GM19467 (cell line): ENCODE measurements at regions not wholly inside any gene's neighbourhood (a gene's known extent, or its start where the extent isn't known, plus 50 kb on each side); places are given as distances from the start of the nearest gene placed in this dataset.

Experiments used
- ATAC-seq: cut with Tn5 transposase; IDR thresholded peaks from one replicate; pipeline ENCODE4 v1.9.1; 2021; ENCODE audit warnings: mild to moderate bottlenecking, moderate library complexity; ENCODE audit not compliant: unreplicated experiment

DNA sequence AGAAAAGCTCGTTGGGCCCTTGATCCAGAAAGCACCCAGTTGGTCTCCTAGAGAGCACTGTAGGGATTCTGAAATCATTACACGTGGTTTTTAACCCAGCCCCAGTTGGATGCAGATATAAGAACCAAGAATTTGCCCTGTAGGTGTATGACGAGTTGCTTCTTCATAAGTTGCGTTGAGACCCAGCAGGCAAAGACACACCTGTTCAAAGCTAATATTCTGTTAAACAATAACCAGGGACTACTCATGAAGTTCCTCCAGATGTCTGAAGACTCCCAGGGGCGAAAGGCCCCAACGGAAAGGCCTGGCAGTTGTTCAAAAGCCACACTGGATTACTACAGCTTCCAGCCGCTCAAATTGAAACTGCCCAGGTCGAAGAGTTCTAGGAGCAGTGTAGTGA, 88.6 kb upstream of the HNRNPU start:
- peak; percentile 96 for ATAC-seq

- peak; percentile 3 for ATAC-seq
These were observed 88.1 kb upstream of the HNRNPU start for GRCh38 chr1:244952280-244952933.

DNA sequence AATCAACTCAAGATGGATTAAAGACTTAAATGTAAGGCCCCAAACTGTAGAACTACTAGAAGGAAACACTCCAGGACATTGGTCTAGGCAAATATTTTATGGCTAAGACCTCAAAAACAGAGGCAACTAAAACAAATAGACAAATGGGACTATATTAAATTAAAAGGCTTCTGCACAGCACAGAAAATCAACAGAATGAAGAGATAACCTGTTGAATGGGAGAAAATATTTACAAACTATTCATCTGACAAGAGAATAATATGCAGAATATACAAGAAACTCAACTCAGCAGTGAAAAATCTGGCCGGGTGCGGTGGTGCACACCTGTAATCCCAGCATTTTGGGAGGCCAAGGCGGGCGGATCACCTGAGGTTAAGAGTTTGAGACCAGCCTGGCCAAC, 84.1 kb upstream of the HNRNPU start:
- no peak for ATAC-seq

DNA sequence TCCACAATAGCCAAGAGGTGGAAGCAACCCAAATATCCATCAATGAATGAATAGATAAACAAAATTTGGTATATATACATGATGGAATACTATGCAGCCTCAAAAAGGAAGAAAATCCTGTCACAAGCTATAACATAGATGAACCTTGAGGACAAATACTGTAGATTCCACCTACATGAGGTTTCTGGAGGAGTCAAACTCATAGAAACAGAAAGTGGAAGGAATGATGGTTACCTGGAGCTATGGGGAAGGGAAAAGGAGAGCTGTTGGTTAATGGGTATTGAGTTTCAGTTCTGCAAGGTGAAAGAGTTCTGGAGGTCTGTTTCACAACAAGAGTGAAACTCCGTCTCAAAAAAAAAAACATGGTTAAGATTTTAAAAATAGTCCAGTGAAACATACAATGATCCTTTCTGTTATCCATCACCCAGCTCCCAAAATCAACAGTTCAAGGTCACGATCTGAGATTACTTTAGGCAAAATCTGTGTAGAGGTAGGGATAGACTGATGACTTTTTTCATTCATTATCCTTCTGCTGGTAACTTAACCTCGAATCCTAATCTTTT, 80.8 kb upstream of the HNRNPU start:
- ATAC-seq, result peak; percentile 78

- peak; percentile 67 for ATAC-seq
These were observed 76.8 kb upstream of the HNRNPU start for GRCh38 chr1:244941121-244941520.

DNA sequence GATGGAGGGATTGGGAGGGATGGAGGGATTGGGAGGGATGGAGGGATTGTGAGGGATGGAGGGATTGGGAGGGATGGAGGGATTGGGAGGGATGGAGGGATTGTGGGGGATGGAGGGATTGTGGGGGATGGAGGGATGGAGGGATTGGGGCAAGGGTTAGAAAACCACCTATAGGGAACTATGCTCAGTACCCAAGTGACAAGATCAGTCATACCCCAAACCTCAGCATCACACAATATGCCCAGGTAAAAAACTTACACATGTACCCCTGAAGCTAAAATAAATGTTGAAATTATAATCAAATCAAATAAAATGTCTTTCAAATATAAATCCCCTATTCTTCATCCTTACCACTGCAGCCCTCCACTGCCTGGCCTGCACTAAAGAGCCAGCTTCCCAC, 72.8 kb upstream of the HNRNPU start:
- ATAC-seq, result no peak

DNA sequence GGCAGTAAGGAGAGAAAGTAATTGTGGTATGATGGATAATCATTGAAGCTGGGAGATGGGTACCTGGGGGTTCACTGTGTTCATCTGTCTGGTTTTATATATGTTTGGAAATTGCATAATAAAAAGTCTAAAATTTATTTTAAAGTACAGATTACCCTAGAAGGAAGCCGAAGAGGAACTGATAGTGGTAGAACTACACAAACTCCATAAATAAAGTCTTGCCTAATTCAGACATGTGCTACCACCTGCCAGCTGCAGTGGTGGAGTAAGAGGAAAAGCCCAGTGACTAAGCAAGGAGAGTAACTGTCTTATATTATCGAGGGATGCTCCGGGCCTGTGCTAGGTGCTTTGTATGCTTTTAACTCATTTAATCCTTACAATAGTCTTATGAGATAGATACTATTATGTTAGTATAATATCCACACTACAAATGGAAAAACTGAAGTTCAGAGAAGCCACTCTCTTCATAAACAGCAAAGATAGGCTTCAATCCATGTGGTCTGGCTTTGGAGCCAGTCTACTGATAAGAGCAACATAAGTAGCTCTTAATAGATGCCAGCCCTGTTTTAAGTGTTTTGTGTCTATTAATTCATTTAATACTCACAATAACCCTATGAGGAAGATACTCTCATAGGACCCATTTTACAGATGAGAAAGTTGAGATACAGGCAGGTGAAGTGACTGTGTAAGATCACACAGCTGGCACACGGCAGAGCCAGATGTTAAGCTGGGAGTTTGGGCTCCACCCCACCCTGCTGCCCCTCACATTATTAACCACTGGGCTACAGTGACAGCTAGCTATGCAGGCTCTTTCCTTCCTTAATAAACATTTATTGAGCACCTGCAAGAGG, 56.8 kb upstream of the HNRNPU start:
- peak; percentile 53 for ATAC-seq

GRCh38 chr1:244919320-244920282, 55.3 kb upstream of the HNRNPU start:
- no peak for ATAC-seq

DNA sequence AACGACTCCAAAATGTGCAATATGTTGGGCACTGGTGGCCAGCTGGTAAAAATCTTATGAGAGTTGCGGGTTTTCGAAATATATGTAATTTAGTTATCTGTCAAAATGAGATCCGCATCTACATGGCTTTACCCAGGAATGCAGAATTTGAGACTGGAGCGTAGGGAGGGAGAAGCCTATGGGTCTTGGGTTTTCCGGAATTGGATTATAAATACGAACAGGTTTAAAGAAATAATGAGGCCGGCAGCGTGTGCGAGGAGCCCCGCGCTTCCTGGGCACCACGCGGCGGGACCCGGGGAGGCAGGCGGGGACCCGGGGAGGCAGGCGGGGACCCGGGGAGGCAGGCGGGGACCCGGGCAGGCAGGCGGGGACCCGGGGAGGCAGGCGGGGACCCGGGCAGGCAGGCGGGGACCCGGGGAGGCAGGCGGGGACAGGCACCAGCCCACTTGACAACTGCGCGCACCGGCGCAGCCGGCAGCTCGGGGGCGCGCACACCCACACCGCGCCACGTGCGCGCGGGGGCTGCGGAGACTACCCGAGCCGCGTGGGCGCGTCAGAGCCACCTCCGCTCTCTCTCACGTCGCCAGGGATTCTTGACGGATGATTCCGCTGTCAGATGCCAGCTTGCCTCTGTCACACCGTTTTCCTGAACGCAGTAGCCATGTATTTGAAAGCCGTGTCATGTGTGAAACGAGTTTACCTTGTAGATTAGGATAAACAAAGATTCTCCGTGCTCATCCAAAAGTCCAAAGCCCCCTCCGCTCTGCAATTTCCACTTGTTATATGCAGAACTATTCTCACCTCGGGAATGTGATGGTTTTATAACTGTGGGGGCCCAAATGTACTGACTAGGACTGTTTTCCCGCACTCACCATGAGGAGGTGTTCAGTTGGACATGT, 54.3 kb upstream of the HNRNPU start:
- ATAC-seq, result peak; percentile 61

DNA sequence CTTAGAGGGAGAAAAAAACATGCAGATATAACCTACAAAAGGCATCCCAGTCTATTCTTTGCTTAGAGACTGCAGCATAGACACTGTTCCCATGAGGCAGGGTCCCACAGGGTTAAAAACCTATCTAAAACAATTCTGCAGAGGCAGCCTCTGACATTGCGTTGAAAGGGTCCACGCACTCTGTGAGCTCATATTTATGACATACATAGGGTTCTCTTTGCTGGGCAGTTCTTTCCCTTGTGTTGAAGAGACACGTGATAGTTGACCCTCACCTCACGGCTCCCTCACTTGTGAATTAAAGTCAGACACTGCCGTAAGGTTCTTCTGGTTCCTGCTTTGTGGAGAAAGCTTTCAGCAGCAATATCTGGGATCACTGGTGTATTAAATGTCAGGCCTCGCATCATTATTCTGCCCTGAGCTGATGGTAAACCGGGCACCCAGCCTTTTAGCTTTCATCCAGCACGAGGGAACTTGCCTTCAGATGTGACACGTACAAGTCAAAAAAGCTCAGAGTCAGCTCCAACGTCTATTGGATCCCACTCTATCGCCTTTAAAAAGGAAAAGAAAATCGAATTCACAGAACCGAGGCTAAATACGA, 52.8 kb upstream of the HNRNPU start:
- no peak for ATAC-seq

GRCh38 chr1:244915736-244916135, 51.4 kb upstream of the HNRNPU start:
- ATAC-seq, result no peak

DNA sequence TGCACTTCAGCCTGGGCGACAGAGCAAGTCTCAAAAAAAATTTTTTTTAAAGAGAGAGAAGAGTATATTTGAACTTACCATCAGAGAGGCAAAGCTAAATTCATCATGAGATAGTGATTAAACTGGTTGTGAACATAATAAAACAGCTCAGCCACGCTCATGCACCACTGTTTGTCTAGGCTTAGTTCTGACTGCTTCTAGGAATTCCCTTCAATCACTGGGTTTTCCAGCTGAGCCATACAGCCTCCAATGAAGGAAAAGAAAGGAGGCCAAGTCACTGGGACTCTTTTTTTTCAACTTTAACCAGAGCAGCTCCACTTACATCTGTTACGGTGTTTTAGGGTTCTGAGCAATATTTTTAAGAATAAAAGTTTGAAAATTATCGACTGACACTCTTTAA, 50.4 kb upstream of the HNRNPU start:
- ATAC-seq, result no peak
